Suprapubic skin (tissue), 4 donors: ENCODE measurements at regions not wholly inside any gene's neighbourhood (a gene's known extent, or its start where the extent isn't known, plus 50 kb on each side); places are given as distances from the start of the nearest gene placed in this dataset.

Experiments used
- EP300 ChIP-seq: sonication (generic); formaldehyde crosslinking; IDR thresholded peaks from one replicate; pipeline ENCODE4 v1.6.1; 2017; ENCODE audit warnings: antibody characterized with exemption
- POLR2A ChIP-seq, 2 donors: fragments of 450-650 bp; IDR thresholded peaks; one replicate each; pipeline ENCODE4 v1.6.1; 2017; ENCODE audit warnings: antibody characterized with exemption in 2 of 2, mild to moderate bottlenecking in 2 of 2, moderate library complexity in 2 of 2
- POLR2AphosphoS5 ChIP-seq, 3 donors: sonication (generic); formaldehyde crosslinking; IDR thresholded peaks; one replicate each; pipeline ENCODE4 v1.6.1; 2017; ENCODE audit warnings: antibody characterized with exemption in 3 of 3
- TF ChIP-seq, protein P1 (sequence below), 2 donors: fragments of 200-600 bp in 1 of 2; fragments of 450-650 bp in 1 of 2; sonication (generic) in 1 of 2; IDR thresholded peaks; one replicate each; pipeline ENCODE4 v1.5.1; 2016 to 2019; ENCODE audit warnings: antibody characterized with exemption in 2 of 2, mild to moderate bottlenecking in 1 of 2, moderate library complexity in 1 of 2

DNA sequence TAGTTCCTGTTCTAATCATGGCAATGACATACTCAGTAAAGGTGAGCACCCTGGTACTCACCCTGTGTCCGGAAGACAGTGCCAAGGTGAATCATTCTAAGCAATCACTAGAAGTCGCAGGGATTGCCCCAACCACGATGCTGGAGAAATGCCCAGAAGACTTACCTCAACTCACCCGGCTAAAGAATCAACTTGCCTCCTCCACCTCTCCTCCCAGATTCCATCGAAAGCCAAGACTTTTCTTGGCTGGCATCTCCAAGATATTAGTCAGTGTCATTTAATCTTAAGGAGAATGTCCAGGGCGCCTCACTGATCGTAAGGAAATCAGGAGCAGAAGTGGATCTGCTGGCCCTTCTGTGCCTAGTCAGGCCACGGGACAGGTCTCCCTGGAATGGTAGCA, 204.9 kb downstream of the ERCC6L2 start:
- no peak for TF ChIP-seq POLR2A (IDR thresholded peaks at IDR 0.05)
- TF ChIP-seq POLR2AphosphoS5 (IDR thresholded peaks at IDR 0.05) = no peak
- TF ChIP-seq, protein P1, sequence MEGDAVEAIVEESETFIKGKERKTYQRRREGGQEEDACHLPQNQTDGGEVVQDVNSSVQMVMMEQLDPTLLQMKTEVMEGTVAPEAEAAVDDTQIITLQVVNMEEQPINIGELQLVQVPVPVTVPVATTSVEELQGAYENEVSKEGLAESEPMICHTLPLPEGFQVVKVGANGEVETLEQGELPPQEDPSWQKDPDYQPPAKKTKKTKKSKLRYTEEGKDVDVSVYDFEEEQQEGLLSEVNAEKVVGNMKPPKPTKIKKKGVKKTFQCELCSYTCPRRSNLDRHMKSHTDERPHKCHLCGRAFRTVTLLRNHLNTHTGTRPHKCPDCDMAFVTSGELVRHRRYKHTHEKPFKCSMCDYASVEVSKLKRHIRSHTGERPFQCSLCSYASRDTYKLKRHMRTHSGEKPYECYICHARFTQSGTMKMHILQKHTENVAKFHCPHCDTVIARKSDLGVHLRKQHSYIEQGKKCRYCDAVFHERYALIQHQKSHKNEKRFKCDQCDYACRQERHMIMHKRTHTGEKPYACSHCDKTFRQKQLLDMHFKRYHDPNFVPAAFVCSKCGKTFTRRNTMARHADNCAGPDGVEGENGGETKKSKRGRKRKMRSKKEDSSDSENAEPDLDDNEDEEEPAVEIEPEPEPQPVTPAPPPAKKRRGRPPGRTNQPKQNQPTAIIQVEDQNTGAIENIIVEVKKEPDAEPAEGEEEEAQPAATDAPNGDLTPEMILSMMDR (IDR thresholded peaks at IDR 0.05) = no peak
- TF ChIP-seq EP300 = no peak
